Neuronal stem cell (in vitro differentiated cells): ENCODE measurements at regions not wholly inside any gene's neighbourhood (a gene's known extent, or its start where the extent isn't known, plus 50 kb on each side); places are given as distances from the start of the nearest gene placed in this dataset.

Experiments used
- DNase-seq: peaks from one replicate; pipeline ENCODE4 v3.0.0-alpha.2; 2013; ENCODE audit warnings: low spot score
- H2AFZ ChIP-seq: one replicate; pipeline ENCODE4 v1.6.1; 2013; ENCODE audit warnings: mild to moderate bottlenecking, low read length, inconsistent platforms
- H2AK5ac ChIP-seq: 2 replicates; pipeline ENCODE4 v1.6.1; 2013; ENCODE audit warnings: low read depth, mild to moderate bottlenecking, inconsistent platforms, low read length, moderate library complexity, mixed read lengths
- H2BK120ac ChIP-seq: 2 replicates; pipeline ENCODE4 v1.6.1; 2013; ENCODE audit warnings: low read depth, mild to moderate bottlenecking, inconsistent platforms, low read length, moderate library complexity, mixed read lengths
- H2BK12ac ChIP-seq: one replicate; pipeline ENCODE4 v1.6.1; 2013; ENCODE audit warnings: low read length, inconsistent platforms
- H2BK15ac ChIP-seq: 2 replicates; pipeline ENCODE4 v1.6.1; 2013; ENCODE audit warnings: mild to moderate bottlenecking, low read length, inconsistent platforms, mixed read lengths
- H2BK5ac ChIP-seq: one replicate; pipeline ENCODE4 v1.6.1; 2013; ENCODE audit warnings: inconsistent platforms, mild to moderate bottlenecking, low read length, moderate library complexity
- H3K14ac ChIP-seq: one replicate; pipeline ENCODE4 v1.6.1; 2013; ENCODE audit warnings: low read length, inconsistent platforms
- H3K18ac ChIP-seq: 2 replicates; pipeline ENCODE4 v1.6.1; 2013; ENCODE audit warnings: low read length, inconsistent platforms
- H3K23ac ChIP-seq: 2 replicates; pipeline ENCODE4 v1.6.1; 2013; ENCODE audit warnings: low read depth, mild to moderate bottlenecking, mixed read lengths, low read length, inconsistent platforms; ENCODE audit not compliant: poor library complexity
- H3K27ac ChIP-seq: replicated peaks from 3 replicates; pipeline ENCODE4 v1.5.1; 2013; ENCODE audit warnings: low read length, inconsistent platforms
- H3K27me3 ChIP-seq, 3 experiments: 2 replicates each; pipeline ENCODE4 v1.6.1; 2013; ENCODE audit warnings: low read length in 3 of 3, mild to moderate bottlenecking in 2 of 3, inconsistent platforms in 1 of 3, low read depth in 1 of 3, mixed read lengths in 1 of 3, moderate library complexity in 1 of 3; ENCODE audit not compliant: control insufficient read depth in 3 of 3, insufficient read depth in 3 of 3
- H3K36me3 ChIP-seq, 2 donors: replicated peaks in 1 of 2; 2 replicates each; pipeline ENCODE4 v1.6.1; 2013; ENCODE audit warnings: low read length in 2 of 2; ENCODE audit not compliant: control insufficient read depth in 2 of 2, insufficient read depth in 2 of 2
- H3K4ac ChIP-seq: 2 replicates; pipeline ENCODE4 v1.6.1; 2013; ENCODE audit warnings: inconsistent platforms, mild to moderate bottlenecking, low read length, moderate library complexity
- H3K4me1 ChIP-seq, 2 donors: 1 replicate in 1 of 2; 2 replicates in 1 of 2; pipeline ENCODE4 v1.6.1; 2013; ENCODE audit warnings: low read length in 2 of 2, low read depth in 1 of 2; ENCODE audit not compliant: control insufficient read depth in 2 of 2, insufficient read depth in 1 of 2
- H3K4me2 ChIP-seq: one replicate; pipeline ENCODE4 v1.6.1; 2013; ENCODE audit warnings: mild to moderate bottlenecking, low read length, inconsistent platforms; ENCODE audit not compliant: insufficient read depth, poor library complexity, severe bottlenecking
- H3K4me3 ChIP-seq, 2 donors: 2 replicates each; pipeline ENCODE4 v1.5.1; 2013; ENCODE audit warnings: low read length in 2 of 2, mild to moderate bottlenecking in 2 of 2, inconsistent platforms in 1 of 2, moderate library complexity in 1 of 2
- H3K79me1 ChIP-seq: one replicate; pipeline ENCODE4 v1.6.1; 2013; ENCODE audit warnings: low read depth, mild to moderate bottlenecking, inconsistent platforms, low read length, moderate library complexity
- H3K9ac ChIP-seq: one replicate; pipeline ENCODE4 v1.6.1; 2013; ENCODE audit warnings: mild to moderate bottlenecking, low read depth, low read length, inconsistent platforms; ENCODE audit not compliant: poor library complexity
- H3K9me3 ChIP-seq, 2 donors: replicated peaks in 1 of 2; 2 replicates each; pipeline versions ENCODE3 to v1.6.1; 2013; ENCODE audit warnings: low read length in 2 of 2, mild to moderate bottlenecking in 2 of 2, inconsistent platforms in 1 of 2, low read depth in 1 of 2, mixed read lengths in 1 of 2, moderate library complexity in 1 of 2; ENCODE audit not compliant: control insufficient read depth in 2 of 2, insufficient read depth in 1 of 2
- H4K8ac ChIP-seq: one replicate; pipeline ENCODE4 v1.6.1; 2013; ENCODE audit warnings: low read depth, mild to moderate bottlenecking, inconsistent platforms, low read length, moderate library complexity
- H4K91ac ChIP-seq: one replicate; pipeline ENCODE4 v1.6.1; 2013; ENCODE audit warnings: low read length, low read depth, mild to moderate bottlenecking, inconsistent platforms; ENCODE audit not compliant: poor library complexity
- WGBS, 2 donors: extraction: QIAGEN DNeasy Blood & Tissue Kit; methylation state at CpG; one replicate each; pipeline ENCODE4 v1.1.7; 2013; ENCODE audit warnings: missing lambda C conversion rate in 2 of 2, mixed read lengths in 1 of 2; ENCODE audit not compliant: insufficient read length in 2 of 2, insufficient replicate concordance in 1 of 2; ENCODE audit errors: extremely low coverage in 2 of 2; 5-methylcytosine and 5-hydroxymethylcytosine counted together

DNA sequence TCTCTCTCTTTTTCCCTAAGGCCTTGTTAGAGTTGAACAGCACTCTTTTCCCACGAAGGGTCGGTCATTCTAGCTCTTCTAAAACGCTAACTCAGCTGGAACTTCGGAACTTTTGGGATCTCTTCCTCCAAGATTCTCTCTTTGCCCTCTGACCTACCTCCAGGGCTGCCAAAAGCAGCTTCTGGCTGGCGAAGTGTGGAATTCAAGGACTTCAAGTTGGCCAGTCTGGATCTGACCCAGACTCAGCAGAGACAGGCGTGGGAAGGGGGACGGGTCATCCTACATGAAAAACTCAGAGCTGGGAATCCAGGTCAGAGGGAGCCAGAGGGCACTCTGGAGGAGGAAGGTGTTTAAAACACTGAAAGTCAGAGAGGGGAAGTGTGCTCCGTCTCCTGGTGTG, 305.5 kb upstream of the HDAC4 start:
- Histone ChIP-seq H3K14ac (no peak overlapping the region), H2AK5ac (no peak overlapping the region), H3K4me3 (no peak overlapping the region), H3K79me1 (no peaks in the 10 kb centered on the region), H2BK5ac (no peak overlapping the region), H3K36me3 (no peaks in the 10 kb centered on the region), H3K27me3 (no peaks in the 10 kb centered on the region), H3K4me2 (no peak overlapping the region), H3K27ac (no peak overlapping the region), H3K4ac (no peak overlapping the region), H3K9ac (no peak overlapping the region), H3K9me3 (peaks cover 0 to 2% of the 10 kb centered on the region in 2 donors), H2BK120ac (no peak overlapping the region), H4K8ac (no peak overlapping the region), H3K23ac (no peak overlapping the region), H3K4me1 (peaks cover 0 to 9% of the 10 kb centered on the region in 2 donors), H2BK12ac (no peak overlapping the region), H4K91ac (no peak overlapping the region), H3K18ac (no peak overlapping the region), H2AFZ (peak overlapping the region; percentile 22), H2BK15ac (no peak overlapping the region)
- WGBS, 2 donors, result no CpG with 5 or more reads among the region's 8 CpGs
- DNase-seq, result no peak

- Histone ChIP-seq H3K4ac (no peak overlapping the region), H4K8ac (no peak overlapping the region), H3K9ac (no peak overlapping the region), H2BK120ac (no peak overlapping the region), H3K4me1 (peaks cover 0 to 6% of the 10 kb centered on the region in 2 donors), H3K14ac (no peak overlapping the region), H3K4me3 (no peak overlapping the region), H3K79me1 (no peaks in the 10 kb centered on the region), H3K23ac (no peak overlapping the region), H2AFZ (no peak overlapping the region), H3K18ac (no peak overlapping the region), H2BK15ac (no peak overlapping the region), H3K27ac (no peak overlapping the region), H3K36me3 (no peaks in the 10 kb centered on the region), H3K4me2 (no peak overlapping the region), H2BK5ac (no peak overlapping the region), H4K91ac (no peak overlapping the region), H2AK5ac (no peak overlapping the region), H2BK12ac (no peak overlapping the region), H3K9me3 (peaks cover 0 to 3% of the 10 kb centered on the region in 2 donors), H3K27me3 (no peaks in the 10 kb centered on the region)
- WGBS, 2 donors, result no CpG with 5 or more reads among the region's 6 CpGs
- DNase-seq, result no peak
Observed at GRCh38 chr2:239704737-239705136, 303.9 kb upstream of the HDAC4 start.

DNA sequence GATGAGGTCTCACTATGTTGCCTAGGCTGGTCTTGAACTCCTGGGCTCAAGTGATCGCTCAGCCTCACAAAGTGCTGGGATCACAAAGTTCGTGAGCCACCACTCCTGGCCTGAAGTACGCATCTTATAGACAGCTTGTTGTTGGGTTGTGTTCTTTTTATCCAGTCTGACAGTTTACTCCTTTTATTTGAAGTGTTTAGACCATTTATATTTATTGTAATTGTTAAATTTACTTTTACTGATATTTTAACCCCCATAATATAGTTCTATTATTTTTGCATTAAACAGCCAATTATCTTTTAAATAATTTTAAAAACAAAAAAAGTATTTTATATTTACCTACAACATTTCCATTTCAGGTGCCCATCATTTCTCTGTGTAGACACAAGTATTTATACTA, 303.0 kb upstream of the HDAC4 start:
- Histone ChIP-seq H3K27me3 (no peaks in the 10 kb centered on the region), H3K4me3 (no peak overlapping the region), H4K8ac (no peak overlapping the region), H3K18ac (no peak overlapping the region), H3K4me2 (no peak overlapping the region), H2BK15ac (no peak overlapping the region), H3K9ac (no peak overlapping the region), H3K79me1 (no peaks in the 10 kb centered on the region), H2AFZ (no peak overlapping the region), H3K27ac (no peak overlapping the region), H2BK120ac (no peak overlapping the region), H2BK5ac (no peak overlapping the region), H3K9me3 (peaks cover 0 to 3% of the 10 kb centered on the region in 2 donors), H2BK12ac (no peak overlapping the region), H2AK5ac (no peak overlapping the region), H3K4ac (no peak overlapping the region), H4K91ac (no peak overlapping the region), H3K14ac (no peak overlapping the region), H3K36me3 (no peaks in the 10 kb centered on the region), H3K23ac (no peak overlapping the region), H3K4me1 (peaks cover 0 to 6% of the 10 kb centered on the region in 2 donors)
- no peak for DNase-seq
- WGBS, 2 donors, result no CpG with 5 or more reads among the region's 3 CpGs

GRCh38 chr2:239700686-239701345, 300.0 kb upstream of the HDAC4 start:
- H3K79me1 ChIP-seq, result no peaks in the 10 kb centered on the region
- H3K36me3 ChIP-seq, result no peaks in the 10 kb centered on the region
- H2BK120ac ChIP-seq, result no peak overlapping the region
- DNase-seq, result no peak
- H3K18ac ChIP-seq, result no peak overlapping the region
- H3K23ac ChIP-seq, result no peak overlapping the region
- H3K4ac ChIP-seq, result no peak overlapping the region
- H3K14ac ChIP-seq, result no peak overlapping the region
- no peak overlapping the region for H3K4me3 ChIP-seq
- H2BK15ac ChIP-seq, result no peak overlapping the region
- H3K9ac ChIP-seq, result no peak overlapping the region
- H3K4me2 ChIP-seq, result no peak overlapping the region
- H3K9me3 ChIP-seq, result peaks cover 0 to 3% of the 10 kb centered on the region in 2 donors
- H3K27me3 ChIP-seq, result no peaks in the 10 kb centered on the region
- H4K91ac ChIP-seq, result no peak overlapping the region
- H2BK5ac ChIP-seq, result no peak overlapping the region
- no peak overlapping the region for H2BK12ac ChIP-seq
- no peak overlapping the region for H4K8ac ChIP-seq
- no peak overlapping the region for H3K27ac ChIP-seq
- H2AK5ac ChIP-seq, result no peak overlapping the region
- no peaks in the 10 kb centered on the region for H3K4me1 ChIP-seq
- no CpG with 5 or more reads among the region's 10 CpGs for whole genome bisulfite sequencing, 2 donors
- H2AFZ ChIP-seq, result no peak overlapping the region
